HG03280 (cell line): ENCODE measurements at regions not wholly inside any gene's neighbourhood (a gene's known extent, or its start where the extent isn't known, plus 50 kb on each side); places are given as distances from the start of the nearest gene placed in this dataset.
"Not testable (repeated sequence)": the region's sequence is repeated elsewhere in the genome, so short reads cannot be mapped to it uniquely, and the experiment has no call there.

Experiments used
- ATAC-seq: cut with Tn5 transposase; IDR thresholded peaks from one replicate; pipeline ENCODE4 v1.9.1; 2021; ENCODE audit warnings: mild to moderate bottlenecking, moderate library complexity; ENCODE audit not compliant: unreplicated experiment

- ATAC-seq = no peak
These were observed 91.8 kb upstream of the F13A1 start for GRCh38 chr6:6412221-6412620.

GRCh38 chr6:6412700-6413099 is 92.2 kb upstream of the F13A1 start:
- no peak for ATAC-seq

GRCh38 chr6:6414931-6415330 is 94.5 kb upstream of the F13A1 start:
- ATAC-seq = no peak

- no peak for ATAC-seq
These were observed 97.0 kb upstream of the F13A1 start for GRCh38 chr6:6417475-6417874.

GRCh38 chr6:6418421-6418820 is 98.0 kb upstream of the F13A1 start:
- ATAC-seq = no peak

- no peak for ATAC-seq
These were observed 99.6 kb upstream of the F13A1 start for GRCh38 chr6:6420107-6420506.

GRCh38 chr6:6434151-6434550 is 113.7 kb upstream of the F13A1 start:
- ATAC-seq = no peak

GRCh38 chr6:6434723-6435122 is 114.3 kb upstream of the F13A1 start:
- ATAC-seq = no peak

GRCh38 chr6:6436366-6436765 is 115.9 kb upstream of the F13A1 start:
- no peak for ATAC-seq

- ATAC-seq = no peak
These were observed 116.5 kb upstream of the F13A1 start for GRCh38 chr6:6436946-6437345.

GRCh38 chr6:6438286-6438685 is 117.8 kb upstream of the F13A1 start:
- no peak for ATAC-seq

GRCh38 chr6:6439778-6440177 is 119.3 kb upstream of the F13A1 start:
- no peak for ATAC-seq

- ATAC-seq = no peak
These were observed 131.5 kb upstream of the F13A1 start for GRCh38 chr6:6452002-6452401.

- ATAC-seq = no peak
These were observed 132.7 kb upstream of the F13A1 start for GRCh38 chr6:6453186-6453585.

GRCh38 chr6:6455272-6455671 is 133.2 kb upstream of the LY86 start:
- no peak for ATAC-seq

- no peak for ATAC-seq
These were observed 130.3 kb upstream of the LY86 start for GRCh38 chr6:6458172-6458571.

GRCh38 chr6:6459963-6460362 is 128.6 kb upstream of the LY86 start:
- not testable (repeated sequence) for ATAC-seq

- no peak for ATAC-seq
These were observed 128.1 kb upstream of the LY86 start for GRCh38 chr6:6460416-6460815.

- ATAC-seq = no peak
These were observed 127.4 kb upstream of the LY86 start for GRCh38 chr6:6461138-6461537.

GRCh38 chr6:6466967-6467761 is 121.4 kb upstream of the LY86 start:
- no peak for ATAC-seq

GRCh38 chr6:6469074-6469473 is 119.4 kb upstream of the LY86 start:
- ATAC-seq = no peak

GRCh38 chr6:6470123-6470522 is 118.4 kb upstream of the LY86 start:
- no peak for ATAC-seq

- no peak for ATAC-seq
These were observed 117.2 kb upstream of the LY86 start for GRCh38 chr6:6471276-6471675.
